Stimulated activated CD4-positive, alpha-beta T cell treated with anti-CD3 and anti-CD28 coated beads, Interleukin-15, amount 100 ng/mL, for 24 hours (primary cell): ENCODE measurements at regions not wholly inside any gene's neighbourhood (a gene's known extent, or its start where the extent isn't known, plus 50 kb on each side); places are given as distances from the start of the nearest gene placed in this dataset.

ENCODE experiments used
- DNase-seq: peaks from one replicate; pipeline ENCODE4 v3.0.0-alpha.2; 2020

GRCh38 chr1:106517224-106517623 is 539.2 kb upstream of the PRMT6 start:
- no peak for DNase-seq

- DNase-seq, result no peak
Observed at GRCh38 chr1:106523497-106523896, 533.0 kb upstream of the PRMT6 start.

GRCh38 chr1:106524631-106525030 is 531.8 kb upstream of the PRMT6 start:
- DNase-seq, result no peak

- no peak for DNase-seq
Observed at GRCh38 chr1:106526650-106527049, 529.8 kb upstream of the PRMT6 start.

- DNase-seq, result no peak
Observed at GRCh38 chr1:106534612-106535011, 521.9 kb upstream of the PRMT6 start.

GRCh38 chr1:106536741-106537140 is 519.7 kb upstream of the PRMT6 start:
- no peak for DNase-seq

GRCh38 chr1:106548726-106549125 is 507.7 kb upstream of the PRMT6 start:
- no peak for DNase-seq

GRCh38 chr1:106554294-106554693 is 502.2 kb upstream of the PRMT6 start:
- no peak for DNase-seq

- DNase-seq, result no peak
Observed at GRCh38 chr1:106555571-106555970, 500.9 kb upstream of the PRMT6 start.

- no peak for DNase-seq
Observed at GRCh38 chr1:106564192-106564591, 492.3 kb upstream of the PRMT6 start.

- no peak for DNase-seq
Observed at GRCh38 chr1:106568201-106568974, 488.1 kb upstream of the PRMT6 start.

GRCh38 chr1:106571109-106571508 is 485.4 kb upstream of the PRMT6 start:
- DNase-seq, result no peak

- no peak for DNase-seq
Observed at GRCh38 chr1:106584107-106584506, 472.4 kb upstream of the PRMT6 start.

- DNase-seq, result no peak
Observed at GRCh38 chr1:106584676-106585075, 471.8 kb upstream of the PRMT6 start.

- DNase-seq, result no peak
Observed at GRCh38 chr1:106600626-106601025, 455.8 kb upstream of the PRMT6 start.

- no peak for DNase-seq
Observed at GRCh38 chr1:106603616-106604015, 452.9 kb upstream of the PRMT6 start.

- no peak for DNase-seq
Observed at GRCh38 chr1:106608841-106609240, 447.6 kb upstream of the PRMT6 start.

- no peak for DNase-seq
Observed at GRCh38 chr1:106613068-106613467, 443.4 kb upstream of the PRMT6 start.

- no peak for DNase-seq
Observed at GRCh38 chr1:106613861-106614260, 442.6 kb upstream of the PRMT6 start.

GRCh38 chr1:106615473-106615872 is 441.0 kb upstream of the PRMT6 start:
- no peak for DNase-seq

GRCh38 chr1:106619080-106619826 is 437.2 kb upstream of the PRMT6 start:
- DNase-seq, result no peak

GRCh38 chr1:106619827-106620134 is 436.7 kb upstream of the PRMT6 start:
- DNase-seq, result no peak

GRCh38 chr1:106620521-106620954 is 435.9 kb upstream of the PRMT6 start:
- no peak for DNase-seq

GRCh38 chr1:106621853-106622252 is 434.6 kb upstream of the PRMT6 start:
- DNase-seq, result no peak

GRCh38 chr1:106637566-106637965 is 418.9 kb upstream of the PRMT6 start:
- no peak for DNase-seq
